GM12891 (cell line): ENCODE measurements at regions not wholly inside any gene's neighbourhood (a gene's known extent, or its start where the extent isn't known, plus 50 kb on each side); places are given as distances from the start of the nearest gene placed in this dataset.

Source experiments
- DNase-seq: peaks from one replicate; pipeline ENCODE4 v3.0.0; 2011; ENCODE audit warnings: low spot score; ENCODE audit not compliant: insufficient read length
- FAIRE-seq: peaks from 2 replicates; lab custom pipeline; 2011; peaks lifted over from hg19 to GRCh38; lab: Jason Lieb, UNC
- PAX5 ChIP-seq: IDR thresholded peaks from 2 replicates; pipeline ENCODE4 v1.6.1; 2011; ENCODE audit warnings: low read length, moderate library complexity, mild to moderate bottlenecking; ENCODE audit not compliant: insufficient read depth, severe bottlenecking
- POLR2A ChIP-seq: IDR thresholded peaks from 2 replicates; pipeline ENCODE4 v1.6.1; 2011; ENCODE audit warnings: low read depth, low read length, control low read depth
- POLR2AphosphoS5 ChIP-seq: IDR thresholded peaks from 2 replicates; pipeline ENCODE4 v1.6.1; 2011; ENCODE audit warnings: low read depth, low read length, control low read depth
- POU2F2 ChIP-seq: IDR thresholded peaks from 2 replicates; pipeline ENCODE4 v1.6.1; 2011; ENCODE audit warnings: low read depth, mild to moderate bottlenecking, control low read depth, low read length, moderate library complexity
- SPI1 ChIP-seq: IDR thresholded peaks from 2 replicates; pipeline ENCODE4 v1.6.1; 2011; ENCODE audit warnings: low read depth, low read length, control low read depth
- TAF1 ChIP-seq: IDR thresholded peaks from 2 replicates; pipeline ENCODE4 v1.6.1; 2011; ENCODE audit warnings: low read depth, low read length, control low read depth

DNA sequence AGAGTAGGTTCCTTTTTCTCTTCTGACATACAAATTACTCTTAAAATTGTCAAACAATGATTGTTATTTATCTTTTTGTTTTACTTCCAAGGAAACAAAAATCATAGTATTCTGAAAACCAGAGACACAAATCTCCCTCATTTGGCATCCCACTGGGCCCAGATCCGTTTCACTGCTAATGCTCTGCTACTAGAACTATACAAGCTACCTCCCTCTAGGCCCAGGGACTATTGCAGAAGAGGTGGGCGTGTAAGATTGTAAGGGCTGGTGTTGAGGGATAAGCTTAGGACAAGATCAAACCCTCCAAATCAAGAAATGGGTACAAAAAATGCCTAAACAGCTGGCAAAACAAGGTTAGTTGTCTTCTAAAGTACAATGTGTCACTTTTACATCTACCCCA is 928.9 kb upstream of the CDH10 start:
- no peak for TF ChIP-seq POLR2A
- no peak for TF ChIP-seq SPI1
- TF ChIP-seq PAX5: no peak
- no peak for TF ChIP-seq POU2F2
- TF ChIP-seq TAF1: no peak
- TF ChIP-seq POLR2AphosphoS5: no peak
- DNase-seq (no peak), FAIRE-seq (no peak)

DNA sequence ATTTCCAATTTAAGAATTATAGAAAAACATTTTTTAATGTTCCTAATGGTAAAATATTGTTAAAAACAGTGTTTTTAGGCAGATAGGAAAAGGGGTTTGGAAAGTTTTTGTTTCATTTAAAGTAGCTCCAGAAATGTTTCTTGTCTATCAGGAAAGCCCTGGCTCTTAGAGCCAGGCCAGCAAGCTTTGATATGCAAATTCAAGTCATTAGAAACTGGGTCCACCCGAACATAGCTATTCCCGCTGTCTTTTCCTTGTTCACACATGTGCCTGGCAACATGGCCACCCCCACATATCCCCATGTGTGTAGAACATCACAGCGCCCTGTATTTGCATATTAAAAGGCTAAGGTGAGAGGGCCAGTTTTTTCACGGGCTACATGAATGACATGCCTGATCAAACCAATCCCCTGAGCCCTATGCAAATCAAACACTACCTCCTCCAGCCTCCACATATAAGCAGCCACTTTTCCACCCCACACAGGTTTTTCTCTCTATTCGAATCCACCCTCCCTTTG is 925.3 kb upstream of the CDH10 start:
- TF ChIP-seq SPI1 (no peak), POU2F2 (no peak), POLR2A (no peak), TAF1 (no peak)
- FAIRE-seq (no peak), DNase-seq (no peak)

DNA sequence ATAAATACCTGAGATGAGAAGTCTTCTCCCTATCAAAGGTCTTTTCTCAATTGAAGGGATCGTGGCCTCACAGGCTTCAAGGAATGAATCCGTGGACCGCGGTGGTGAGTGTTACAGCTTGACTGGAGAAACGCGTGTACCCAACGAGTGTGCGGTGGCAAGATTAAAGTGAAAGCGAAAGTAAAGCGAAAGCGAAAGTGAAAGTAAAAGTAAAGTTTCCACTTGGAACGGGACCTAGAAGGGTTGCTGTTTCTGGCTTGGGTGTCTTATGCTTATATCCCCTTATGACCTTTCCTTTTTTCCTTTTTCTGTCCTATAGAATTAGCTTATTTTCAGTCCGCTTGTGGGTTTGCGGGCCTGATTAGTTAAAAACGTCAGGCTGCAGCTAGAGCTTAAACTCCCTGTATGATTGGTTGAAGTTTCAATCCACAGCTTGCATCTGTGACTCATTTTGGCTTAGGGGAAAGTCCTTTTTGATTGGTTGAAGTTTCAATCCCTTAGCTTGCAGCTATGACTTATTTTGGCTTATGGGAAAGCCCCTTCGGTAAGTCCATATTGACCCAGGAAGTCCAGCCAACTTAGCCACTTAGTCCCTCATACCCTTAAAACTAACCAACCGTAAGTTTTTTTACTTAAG is 924.3 kb upstream of the CDH10 start:
- FAIRE-seq: no peak
- DNase-seq: no peak

DNA sequence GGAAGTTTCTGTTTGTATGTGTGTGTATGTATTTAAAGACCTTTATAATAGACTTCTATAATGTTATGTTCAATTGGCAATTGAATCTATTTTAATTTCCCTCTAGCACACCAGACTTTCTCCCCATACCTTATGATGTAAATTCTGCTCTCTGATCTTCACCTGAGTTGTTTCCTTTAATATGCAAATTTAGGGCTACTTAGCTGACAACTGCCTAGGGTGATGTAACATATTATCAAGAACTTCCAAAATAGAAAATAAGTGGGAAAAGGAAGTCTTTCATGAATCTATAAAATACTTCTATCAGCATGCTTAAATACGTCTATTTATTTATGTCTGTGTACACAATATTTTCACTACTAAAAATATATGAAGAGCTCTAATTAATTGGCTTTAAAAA is 923.5 kb upstream of the CDH10 start:
- FAIRE-seq (no peak), DNase-seq (no peak)
- TF ChIP-seq POU2F2 (no peak), SPI1 (no peak), PAX5 (no peak), POLR2A (no peak), TAF1 (no peak), POLR2AphosphoS5 (no peak)

More for the DNA sequence above, 924.3 kb upstream of the CDH10 start:
- TF ChIP-seq POLR2AphosphoS5: no peak
- TF ChIP-seq POLR2A: no peak
- no peak for TF ChIP-seq TAF1
- no peak for TF ChIP-seq SPI1
- no peak for TF ChIP-seq PAX5
- TF ChIP-seq POU2F2: no peak

DNA sequence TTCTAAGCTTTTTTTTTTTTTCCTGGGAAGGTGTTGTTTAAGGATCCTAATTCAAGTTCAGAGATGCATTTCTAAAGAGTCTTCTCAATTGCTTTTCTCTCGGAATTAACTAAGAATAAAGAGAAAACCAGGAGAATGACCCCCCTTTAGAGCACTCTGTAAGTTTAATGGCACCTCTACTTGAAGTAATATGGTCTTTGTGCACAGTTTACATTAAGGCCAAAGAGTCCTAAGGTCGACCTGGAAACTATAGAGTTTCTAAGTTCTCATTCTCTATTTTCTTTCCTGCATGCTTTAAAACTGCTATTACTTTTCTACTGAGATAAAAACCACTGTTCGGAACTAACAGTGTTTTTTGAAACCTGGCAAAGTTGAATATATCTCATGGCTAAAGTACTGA is 923.1 kb upstream of the CDH10 start:
- FAIRE-seq (no peak), DNase-seq (no peak)
- TF ChIP-seq POU2F2 (no peak), POLR2A (no peak), PAX5 (no peak), POLR2AphosphoS5 (no peak), SPI1 (no peak), TAF1 (no peak)

DNA sequence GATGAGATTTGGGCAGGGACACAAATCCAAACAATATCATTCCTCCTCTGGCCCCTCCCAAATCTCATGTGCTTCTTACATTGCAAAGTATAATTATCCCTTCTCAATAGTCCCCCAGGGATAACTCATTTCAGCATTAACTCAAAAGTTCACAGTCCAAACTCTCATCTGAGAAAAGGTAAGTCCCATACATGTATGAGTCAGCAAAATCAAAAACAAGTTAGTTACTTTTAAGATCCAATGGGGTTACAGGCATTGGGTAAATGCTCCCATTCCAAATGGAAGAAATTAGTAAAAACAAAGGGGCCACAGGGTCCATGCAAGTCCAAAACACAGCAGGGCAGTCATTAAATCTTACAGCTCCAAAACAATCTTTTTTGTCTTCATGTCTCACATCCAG is 917.9 kb upstream of the CDH10 start:
- no peak for DNase-seq
- FAIRE-seq: no peak
- TF ChIP-seq POLR2AphosphoS5: no peak
- no peak for TF ChIP-seq TAF1

DNA sequence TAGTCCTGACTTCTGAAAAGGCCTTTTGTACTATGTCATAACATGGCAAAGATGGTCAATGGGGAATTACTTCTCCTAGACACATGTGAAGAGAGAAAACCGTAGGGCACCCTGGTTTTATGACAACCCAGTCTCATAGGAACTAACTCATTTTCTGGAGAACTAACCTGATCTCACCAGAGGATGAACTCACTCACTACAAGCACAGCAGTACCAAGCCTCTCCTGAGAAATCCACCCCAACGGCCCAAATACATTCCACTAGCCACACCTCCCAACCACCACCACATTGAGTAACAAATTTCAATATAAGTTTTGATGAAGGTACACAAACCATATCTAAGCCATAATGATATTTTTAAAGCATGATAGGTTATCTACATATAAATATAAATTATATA is 909.3 kb upstream of the CDH10 start:
- TF ChIP-seq TAF1 (no peak), POLR2A (no peak), SPI1 (no peak), POU2F2 (no peak)
- FAIRE-seq (no peak), DNase-seq (no peak)

DNA sequence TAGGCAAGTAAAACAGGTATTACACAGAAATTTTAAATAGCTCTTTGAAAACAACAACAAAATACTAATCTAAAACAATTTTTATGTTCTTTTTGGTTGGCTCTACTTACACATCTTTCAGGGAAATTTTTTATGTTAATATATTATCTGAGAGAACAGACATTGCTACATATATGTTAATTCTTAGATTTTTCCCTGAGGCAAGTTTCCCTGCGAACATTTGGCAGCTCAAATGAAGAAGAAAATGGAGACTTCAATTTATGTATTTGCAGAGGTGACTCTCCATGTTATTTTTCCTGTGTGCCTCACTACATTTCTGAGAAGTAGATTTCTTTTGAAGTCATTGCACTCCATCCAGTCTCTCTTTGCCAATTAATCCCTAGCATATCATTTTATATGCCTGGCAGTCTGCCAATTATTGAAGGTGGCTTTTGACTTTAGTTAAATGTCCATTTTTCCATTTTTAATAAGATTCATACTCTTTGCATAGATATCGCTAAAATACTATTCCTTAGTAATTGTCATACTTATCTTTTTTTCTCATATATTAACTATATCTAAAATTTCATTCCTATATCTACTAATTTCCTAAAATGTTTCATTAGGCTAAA is 908.2 kb upstream of the CDH10 start:
- TF ChIP-seq TAF1 (no peak), PAX5 (no peak), POLR2A (no peak), SPI1 (no peak), POU2F2 (no peak), POLR2AphosphoS5 (no peak)
- FAIRE-seq (no peak), DNase-seq (no peak)

DNA sequence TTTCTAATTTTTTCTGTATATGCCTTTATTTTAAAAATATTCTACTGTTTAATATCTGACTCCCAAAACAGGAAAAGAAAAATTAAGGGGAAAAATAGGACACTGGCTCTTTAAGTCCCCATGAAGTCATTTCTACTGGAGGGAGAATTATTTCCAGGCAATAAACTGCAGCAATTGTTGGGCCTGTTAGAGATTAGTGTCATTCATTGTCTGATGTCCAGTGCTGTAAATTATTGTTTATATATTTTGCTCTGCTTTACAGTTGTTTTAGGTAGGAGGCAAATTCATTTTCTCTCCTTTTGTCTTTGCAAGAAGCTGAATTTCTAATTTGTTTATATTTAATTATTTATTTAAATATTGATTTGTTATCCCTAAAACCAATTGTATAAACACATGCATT is 906.0 kb upstream of the CDH10 start:
- no peak for DNase-seq
- TF ChIP-seq TAF1 (no peak), SPI1 (no peak), PAX5 (no peak), POLR2A (no peak), POLR2AphosphoS5 (no peak), POU2F2 (no peak)
- FAIRE-seq: no peak

DNA sequence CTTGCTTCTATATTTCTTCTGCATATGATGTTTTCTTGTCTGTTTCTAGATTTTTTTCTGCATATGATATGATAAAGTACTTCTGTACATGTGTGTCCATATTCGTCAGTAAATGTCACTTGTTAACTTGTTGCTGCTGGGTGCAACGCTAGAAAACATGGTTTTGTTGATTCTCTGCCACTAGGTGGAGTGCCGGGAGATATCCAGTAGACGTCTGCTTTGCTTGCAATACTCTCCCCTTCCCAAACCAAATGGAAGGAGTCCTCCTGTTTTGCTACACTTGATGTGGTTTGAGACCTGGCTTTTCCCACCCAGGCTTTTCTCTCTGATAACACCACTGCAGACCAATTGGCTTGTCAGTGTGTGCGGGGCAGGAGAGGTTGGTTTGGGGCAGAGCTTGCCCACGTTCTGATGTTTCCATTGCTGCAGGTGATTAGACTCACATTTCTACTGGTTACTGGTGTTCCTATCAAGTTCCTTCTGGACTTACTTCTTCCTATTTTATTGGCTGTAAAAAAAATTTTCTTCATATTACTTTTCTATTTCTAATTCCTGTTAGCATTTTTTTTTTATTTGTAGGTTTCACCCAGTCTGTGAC is 900.0 kb upstream of the CDH10 start:
- no peak for TF ChIP-seq POLR2AphosphoS5
- FAIRE-seq (peak; percentile 85), DNase-seq (no peak)
